HG03280 (cell line): ENCODE measurements at regions not wholly inside any gene's neighbourhood (a gene's known extent, or its start where the extent isn't known, plus 50 kb on each side); places are given as distances from the start of the nearest gene placed in this dataset.

Experiments
- ATAC-seq: cut with Tn5 transposase; IDR thresholded peaks from one replicate; pipeline ENCODE4 v1.9.1; 2021; ENCODE audit warnings: mild to moderate bottlenecking, moderate library complexity; ENCODE audit not compliant: unreplicated experiment

GRCh38 chr6:4620284-4621151 lies 155.7 kb upstream of the CDYL start:
- no peak for ATAC-seq

DNA sequence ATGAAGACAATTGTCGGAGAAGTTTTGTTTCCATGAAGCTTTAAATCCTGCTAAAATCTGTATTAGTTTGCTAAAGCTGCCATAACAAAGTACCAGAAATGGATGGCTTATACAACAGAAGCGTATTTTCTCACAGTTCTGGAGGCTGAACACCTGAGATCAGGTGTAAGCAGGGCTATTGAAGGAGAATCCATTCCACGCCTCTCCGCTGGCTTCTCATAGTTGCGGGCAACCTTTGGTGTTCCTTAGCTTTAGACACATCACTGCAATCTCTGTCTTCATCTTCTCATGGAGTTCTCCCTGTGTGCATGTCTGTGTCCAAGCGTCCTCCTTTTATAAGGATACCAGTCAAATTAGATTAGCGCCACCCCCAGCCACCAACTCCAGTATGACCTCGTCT lies 159.9 kb upstream of the CDYL start:
- no peak for ATAC-seq

DNA sequence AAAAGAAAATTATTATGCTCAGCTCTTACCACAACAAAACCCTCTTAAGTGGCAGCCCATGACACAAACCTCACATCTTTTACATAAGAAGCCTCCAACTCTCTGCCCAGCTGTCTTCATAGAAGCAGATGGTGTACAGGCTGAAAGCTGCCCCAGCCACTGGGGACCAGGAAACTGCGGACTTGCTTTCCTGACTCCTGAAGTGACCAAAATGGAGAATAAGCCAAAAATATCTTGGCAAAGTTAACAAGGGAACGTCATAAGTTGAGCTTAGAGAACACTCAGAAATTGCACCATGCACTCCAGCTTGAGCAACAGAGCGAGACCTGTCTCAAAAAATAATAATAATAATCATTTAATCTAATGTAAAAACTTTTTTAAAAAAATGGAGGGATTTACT lies 160.3 kb upstream of the CDYL start:
- no peak for ATAC-seq

- ATAC-seq = no peak
These were observed 161.0 kb upstream of the CDYL start for GRCh38 chr6:4615231-4615630.

- no peak for ATAC-seq
These were observed 161.6 kb upstream of the CDYL start for GRCh38 chr6:4614637-4615036.

- ATAC-seq = no peak
These were observed 162.4 kb upstream of the CDYL start for GRCh38 chr6:4613795-4614194.

DNA sequence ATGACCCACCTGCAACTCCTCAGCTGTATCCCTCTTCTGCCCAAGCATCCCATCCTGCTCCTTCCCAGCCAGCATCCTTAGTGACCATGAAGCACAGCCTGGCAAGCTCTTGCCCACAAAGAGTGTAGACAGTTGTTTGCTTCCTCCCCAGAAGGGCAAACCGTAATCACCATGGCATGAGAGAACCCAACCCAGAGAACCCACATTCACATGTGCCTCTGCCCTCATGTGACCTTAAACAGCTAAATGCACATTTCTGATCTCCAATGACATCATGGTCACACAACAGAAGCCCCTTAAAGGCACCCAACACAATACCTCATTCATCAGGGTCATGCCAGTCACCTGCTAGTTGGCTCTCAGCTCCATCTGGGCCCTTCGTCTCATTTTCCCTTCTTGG lies 162.8 kb upstream of the CDYL start:
- ATAC-seq = no peak

DNA sequence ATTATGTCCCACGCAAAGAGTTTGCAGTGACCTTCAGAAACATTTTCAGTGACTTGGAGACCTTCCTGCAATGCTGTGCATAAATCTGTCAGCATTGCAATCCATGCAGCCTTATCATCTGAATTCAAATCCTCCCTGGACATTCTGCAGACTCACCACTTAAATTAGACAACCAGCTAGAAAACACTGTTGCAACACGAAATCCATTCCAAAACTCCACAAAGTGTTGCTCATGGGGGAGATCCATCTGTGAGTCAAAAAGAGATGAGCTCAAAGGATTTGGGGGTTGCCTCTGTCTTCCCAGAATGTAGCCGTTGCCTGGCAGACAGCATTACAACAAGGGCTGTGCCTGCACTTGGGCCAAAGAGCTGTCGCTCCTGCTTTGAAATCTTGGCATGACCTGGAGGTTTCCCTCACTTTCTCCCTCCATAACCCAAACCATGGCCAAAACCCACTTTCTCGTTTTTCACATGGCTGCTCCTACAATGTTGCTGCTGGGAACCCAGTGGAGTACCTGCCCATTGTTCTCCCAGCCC lies 163.5 kb upstream of the CDYL start:
- no peak for ATAC-seq

GRCh38 chr6:4611429-4612129 lies 164.6 kb upstream of the CDYL start:
- ATAC-seq = no peak

GRCh38 chr6:4610256-4610655 lies 165.9 kb upstream of the CDYL start:
- ATAC-seq = no peak

- no peak for ATAC-seq
These were observed 167.7 kb upstream of the CDYL start for GRCh38 chr6:4608361-4609115.

- no peak for ATAC-seq
These were observed 168.4 kb upstream of the CDYL start for GRCh38 chr6:4607793-4608192.

GRCh38 chr6:4606821-4607704 lies 169.1 kb upstream of the CDYL start:
- ATAC-seq = no peak

GRCh38 chr6:4606016-4606415 lies 170.2 kb upstream of the CDYL start:
- ATAC-seq = no peak

GRCh38 chr6:4603856-4604369 lies 172.3 kb upstream of the CDYL start:
- no peak for ATAC-seq

DNA sequence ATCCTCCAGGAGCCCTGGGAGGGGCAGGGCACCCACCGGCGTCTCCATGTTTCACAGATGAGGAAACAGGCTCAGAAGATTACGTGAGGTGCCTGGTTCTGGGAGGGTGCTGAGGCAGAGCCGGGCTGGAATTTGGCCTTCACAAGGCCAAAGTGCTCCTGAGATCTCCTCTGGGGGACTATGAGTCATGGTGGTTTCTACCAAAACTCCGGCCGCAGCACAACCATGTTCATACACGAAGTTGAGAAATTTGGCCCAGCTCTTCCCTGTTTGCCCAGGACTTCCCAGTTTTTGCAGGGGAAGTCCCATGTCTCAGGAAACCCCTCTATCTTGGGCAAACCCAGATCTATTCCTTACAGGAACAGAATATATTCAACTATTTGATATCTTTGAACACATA lies 172.9 kb upstream of the CDYL start:
- no peak for ATAC-seq

GRCh38 chr6:4599924-4600323 lies 176.3 kb upstream of the CDYL start:
- no peak for ATAC-seq

- ATAC-seq = no peak
These were observed 177.7 kb upstream of the CDYL start for GRCh38 chr6:4598384-4598995.

GRCh38 chr6:4593951-4594350 lies 182.3 kb upstream of the CDYL start:
- ATAC-seq = no peak

DNA sequence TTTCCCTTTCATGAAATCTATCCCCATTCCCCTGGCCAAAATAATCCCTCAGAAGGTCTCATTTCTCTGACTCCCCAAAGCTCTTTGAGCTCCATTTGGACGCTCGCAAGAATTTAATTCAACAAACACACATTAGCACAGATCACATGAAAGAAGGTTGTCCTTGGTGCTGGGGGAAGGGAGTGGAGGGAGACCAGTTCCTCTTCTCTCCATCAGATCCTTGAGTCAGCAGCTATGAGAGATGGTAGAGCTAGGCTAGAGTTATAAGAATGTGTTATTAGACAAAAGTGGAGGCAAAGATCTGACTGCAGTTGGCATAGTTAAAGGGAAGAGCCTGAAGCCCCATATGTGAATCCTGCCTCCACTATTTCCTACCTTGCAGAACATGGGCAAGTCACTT lies 184.2 kb upstream of the CDYL start:
- ATAC-seq = no peak
